Activated CD8-positive, alpha-beta T cell treated with anti-CD3 and anti-CD28 coated beads for 36 hours (primary cell): ENCODE measurements at regions not wholly inside any gene's neighbourhood (a gene's known extent, or its start where the extent isn't known, plus 50 kb on each side); places are given as distances from the start of the nearest gene placed in this dataset.

ENCODE experiments used
- ATAC-seq: fragments of 200-7000 bp; cut with Tn5 transposase; one replicate; pipeline ENCODE4 v1.10.0; 2021; ENCODE audit warnings: mild to moderate bottlenecking, moderate library complexity
- CTCF ChIA-PET: fragments of 350-600 bp; sonication (Branson Sonifier 250); formaldehyde crosslinking; loops from one replicate; lab custom pipeline; 2021; ENCODE audit warnings: antibody characterized with exemption; lab: Charles Lee
- POLR2A ChIA-PET: fragments of 350-600 bp; sonication (Branson Sonifier 250); formaldehyde crosslinking; loops from one replicate; lab custom pipeline; 2021; ENCODE audit warnings: antibody characterized with exemption; lab: Charles Lee
- DNase-seq: peaks from one replicate; pipeline ENCODE4 v3.0.0-alpha.2; 2020
- H3K27ac Mint-ChIP-seq: one replicate; pipeline ENCODE4 v1.8.0; 2021; ENCODE audit warnings: mild to moderate bottlenecking, mixed read lengths
- H3K27me3 Mint-ChIP-seq: one replicate; pipeline ENCODE4 v1.8.0; 2021; ENCODE audit warnings: mixed read lengths
- H3K36me3 Mint-ChIP-seq: one replicate; pipeline ENCODE4 v1.8.0; 2021; ENCODE audit warnings: low read depth, mixed read lengths
- H3K4me1 Mint-ChIP-seq: one replicate; pipeline ENCODE4 v1.8.0; 2021; ENCODE audit warnings: low read depth, mixed read lengths
- H3K4me3 Mint-ChIP-seq: one replicate; pipeline ENCODE4 v1.8.0; 2021; ENCODE audit warnings: mild to moderate bottlenecking, moderate library complexity, mixed read lengths
- H3K9me3 Mint-ChIP-seq: one replicate; pipeline ENCODE4 v1.8.0; 2021; ENCODE audit warnings: mixed read lengths
- intact Hi-C: fragments of 100-400 bp; cut with micrococcal nuclease; formaldehyde crosslinking; loops from one replicate; pipeline ENCODE4 v1.10.0; 2022
- TF ChIP-seq, protein P1 (sequence below): fragments of 200-600 bp; IDR thresholded peaks from one replicate; pipeline ENCODE4 v1.8.0; 2022; ENCODE audit warnings: antibody characterized with exemption, mild to moderate bottlenecking

DNA sequence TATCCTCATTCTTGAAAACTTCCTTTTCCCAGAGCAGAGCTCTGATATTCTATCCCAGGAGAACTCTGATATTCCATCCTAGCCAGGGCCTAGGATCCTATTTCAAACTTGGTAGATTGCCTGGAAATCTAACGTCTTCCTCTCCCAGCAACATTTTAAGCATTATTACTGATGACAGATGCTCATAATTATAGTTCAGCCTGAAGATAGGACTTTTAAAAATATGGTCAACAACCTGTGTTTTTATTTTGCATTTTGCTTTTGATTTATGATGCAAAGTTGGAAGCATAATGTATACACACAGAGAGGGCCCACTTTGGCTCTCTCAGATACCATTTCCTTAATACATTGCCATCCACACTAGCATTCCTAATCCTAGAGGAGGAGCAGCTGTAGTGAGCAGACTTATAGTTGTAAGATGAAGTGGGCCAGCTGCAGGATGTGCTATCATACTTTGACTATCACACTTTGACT lies 457.4 kb upstream of the TPK1 start:
- ChIA-PET CTCF (no interaction called here), POLR2A (no interaction called here)
- TF ChIP-seq, protein P1, sequence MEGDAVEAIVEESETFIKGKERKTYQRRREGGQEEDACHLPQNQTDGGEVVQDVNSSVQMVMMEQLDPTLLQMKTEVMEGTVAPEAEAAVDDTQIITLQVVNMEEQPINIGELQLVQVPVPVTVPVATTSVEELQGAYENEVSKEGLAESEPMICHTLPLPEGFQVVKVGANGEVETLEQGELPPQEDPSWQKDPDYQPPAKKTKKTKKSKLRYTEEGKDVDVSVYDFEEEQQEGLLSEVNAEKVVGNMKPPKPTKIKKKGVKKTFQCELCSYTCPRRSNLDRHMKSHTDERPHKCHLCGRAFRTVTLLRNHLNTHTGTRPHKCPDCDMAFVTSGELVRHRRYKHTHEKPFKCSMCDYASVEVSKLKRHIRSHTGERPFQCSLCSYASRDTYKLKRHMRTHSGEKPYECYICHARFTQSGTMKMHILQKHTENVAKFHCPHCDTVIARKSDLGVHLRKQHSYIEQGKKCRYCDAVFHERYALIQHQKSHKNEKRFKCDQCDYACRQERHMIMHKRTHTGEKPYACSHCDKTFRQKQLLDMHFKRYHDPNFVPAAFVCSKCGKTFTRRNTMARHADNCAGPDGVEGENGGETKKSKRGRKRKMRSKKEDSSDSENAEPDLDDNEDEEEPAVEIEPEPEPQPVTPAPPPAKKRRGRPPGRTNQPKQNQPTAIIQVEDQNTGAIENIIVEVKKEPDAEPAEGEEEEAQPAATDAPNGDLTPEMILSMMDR, result no peak
- ATAC-seq (no peak), DNase-seq (no peak)
- no peaks in the 10 kb centered on the region for H3K4me1 Mint-ChIP-seq
- no peaks in the 10 kb centered on the region for H3K27me3 Mint-ChIP-seq
- no peaks in the 10 kb centered on the region for H3K36me3 Mint-ChIP-seq
- H3K4me3 Mint-ChIP-seq, result no peak overlapping the region
- no peaks in the 10 kb centered on the region for H3K9me3 Mint-ChIP-seq
- H3K27ac Mint-ChIP-seq, result no peak overlapping the region
- intact Hi-C loops, result no loop called here

DNA sequence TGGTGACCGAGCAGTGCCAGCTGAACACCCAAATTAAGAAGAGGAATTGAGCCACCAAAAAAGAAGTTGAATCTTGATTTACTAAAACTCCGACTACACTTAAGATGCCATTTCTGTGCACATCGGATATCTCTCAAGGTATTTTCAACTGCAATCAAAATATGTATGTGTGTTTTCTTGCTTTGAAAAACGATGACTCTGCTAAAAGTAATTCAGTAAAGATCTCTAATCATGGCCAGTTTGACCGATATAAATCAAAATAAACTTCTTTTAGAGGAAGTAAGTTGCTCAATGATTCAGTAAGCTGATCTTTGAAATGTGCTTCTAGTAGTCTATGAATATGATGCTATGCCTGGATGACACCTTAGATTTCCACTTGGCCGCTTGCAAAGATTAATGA lies 453.5 kb upstream of the TPK1 start:
- TF ChIP-seq, protein P1, result no peak
- DNase-seq (no peak), ATAC-seq (no peak)
- ChIA-PET CTCF (no interaction called here), POLR2A (no interaction called here)
- Mint-ChIP-seq H3K36me3 (no peaks in the 10 kb centered on the region), H3K4me1 (no peaks in the 10 kb centered on the region), H3K9me3 (no peaks in the 10 kb centered on the region), H3K27me3 (no peaks in the 10 kb centered on the region), H3K27ac (no peak overlapping the region), H3K4me3 (no peak overlapping the region)
- intact Hi-C loops, result no loop called here

DNA sequence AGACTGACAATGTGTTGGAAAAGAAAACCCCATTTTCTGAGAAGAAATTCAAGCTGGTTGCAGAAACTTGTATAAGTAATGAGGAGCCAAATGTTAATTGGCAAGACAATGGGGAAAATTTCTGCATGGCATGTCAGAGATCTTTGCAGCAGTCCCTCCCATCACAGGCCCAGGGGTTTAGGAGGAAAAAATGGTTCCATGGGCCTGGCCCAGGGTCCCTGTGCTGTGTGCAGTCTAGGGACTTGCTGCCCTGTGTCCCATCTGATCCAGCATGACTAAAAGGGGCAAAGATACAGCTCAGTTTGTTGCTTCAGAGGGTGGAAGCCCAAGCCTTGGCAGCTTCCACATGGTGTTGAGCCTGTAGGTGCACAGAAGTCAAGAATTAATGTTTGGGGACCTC lies 440.3 kb upstream of the TPK1 start:
- intact Hi-C loops, result no loop called here
- no peak for ATAC-seq
- POLR2A ChIA-PET, result no interaction called here

DNA sequence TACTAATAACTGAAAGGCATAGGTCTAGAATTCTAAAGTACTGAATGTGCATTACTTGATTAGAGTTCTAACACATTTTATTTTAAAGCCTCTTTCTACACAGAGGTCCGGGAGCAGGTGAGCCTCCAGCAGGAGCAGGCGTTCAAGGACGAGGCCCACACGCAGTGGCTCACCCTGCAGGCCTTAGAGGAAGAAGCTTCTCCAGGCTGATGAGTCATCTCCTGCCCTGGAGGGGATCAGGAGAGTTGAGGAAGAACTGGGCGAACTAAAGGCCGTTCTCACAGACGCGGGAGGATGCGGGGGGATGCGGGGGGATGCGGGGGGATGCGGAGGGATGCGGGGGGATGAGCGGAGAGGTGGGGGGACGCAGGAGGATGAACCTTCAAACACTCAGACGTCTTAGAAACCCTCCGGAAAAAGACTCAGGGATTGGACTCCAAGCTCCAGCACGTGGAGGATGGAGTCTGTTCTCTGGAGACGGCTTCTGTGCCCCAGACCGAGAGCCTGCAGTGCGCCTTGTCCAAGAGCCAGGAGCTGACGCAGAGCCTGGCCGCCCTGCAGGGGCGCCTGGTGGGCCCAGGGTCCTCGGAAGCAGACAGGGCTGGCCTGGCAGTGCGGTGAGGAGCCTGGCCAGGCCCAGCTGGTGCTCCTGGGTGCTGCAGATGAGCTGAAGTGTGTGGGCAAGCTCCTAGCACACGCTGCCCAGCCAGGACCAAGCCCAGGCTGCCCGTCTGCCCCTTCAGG lies 433.7 kb upstream of the TPK1 start:
- no peaks in the 10 kb centered on the region for H3K36me3 Mint-ChIP-seq
- ChIA-PET POLR2A (no interaction called here), CTCF (no interaction called here)
- TF ChIP-seq, protein P1, result no peak
- peaks cover 5% of the 10 kb centered on the region for H3K9me3 Mint-ChIP-seq
- no peak for DNase-seq
- no peaks in the 10 kb centered on the region for H3K27me3 Mint-ChIP-seq
- no peak for ATAC-seq
- no peak overlapping the region for H3K27ac Mint-ChIP-seq
- intact Hi-C loops, result no loop called here
- H3K4me1 Mint-ChIP-seq, result no peaks in the 10 kb centered on the region
- no peak overlapping the region for H3K4me3 Mint-ChIP-seq

More for the DNA sequence above, 440.3 kb upstream of the TPK1 start:
- CTCF ChIA-PET, result no interaction called here
- Mint-ChIP-seq H3K36me3 (no peaks in the 10 kb centered on the region), H3K27ac (no peak overlapping the region), H3K4me3 (no peak overlapping the region), H3K4me1 (no peaks in the 10 kb centered on the region), H3K27me3 (no peaks in the 10 kb centered on the region), H3K9me3 (peaks cover 14% of the 10 kb centered on the region)
- TF ChIP-seq, protein P1, result no peak
- DNase-seq, result no peak

DNA sequence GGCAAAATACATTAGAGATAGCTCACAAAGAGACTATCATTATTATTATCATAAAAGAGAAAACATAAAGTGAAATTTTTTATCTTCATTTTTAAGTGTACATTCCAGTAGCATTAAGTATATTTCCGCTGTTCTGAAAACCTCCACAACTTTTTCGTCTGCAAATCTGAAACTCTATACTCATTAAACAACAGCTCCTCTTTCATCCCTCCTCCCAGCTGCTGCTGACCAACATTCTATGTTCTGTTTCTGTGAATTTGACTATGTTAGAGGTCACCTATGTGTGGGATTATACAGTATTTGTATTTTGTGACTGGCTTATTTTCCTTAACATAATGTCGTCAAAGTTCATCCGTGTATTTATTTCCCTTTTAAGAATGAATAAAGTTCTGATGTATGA lies 429.3 kb upstream of the TPK1 start:
- no peak overlapping the region for H3K4me3 Mint-ChIP-seq
- ATAC-seq (no peak), DNase-seq (no peak)
- no peaks in the 10 kb centered on the region for H3K27me3 Mint-ChIP-seq
- no peaks in the 10 kb centered on the region for H3K36me3 Mint-ChIP-seq
- no peaks in the 10 kb centered on the region for H3K4me1 Mint-ChIP-seq
- H3K9me3 Mint-ChIP-seq, result peaks cover 2% of the 10 kb centered on the region
- intact Hi-C loops, result no loop called here
- TF ChIP-seq, protein P1, result no peak
- no peak overlapping the region for H3K27ac Mint-ChIP-seq
- ChIA-PET CTCF (no interaction called here), POLR2A (no interaction called here)
